Mesenchymal stem cell (in vitro differentiated cells and primary cell): ENCODE measurements at regions not wholly inside any gene's neighbourhood (a gene's known extent, or its start where the extent isn't known, plus 50 kb on each side); places are given as distances from the start of the nearest gene placed in this dataset.

Experiments used
- DNase-seq: peaks from one replicate; pipeline ENCODE4 v3.0.0-alpha.2; 2013
- H2AFZ ChIP-seq: one replicate; pipeline ENCODE4 v1.6.1; 2013; ENCODE audit warnings: low read depth, mild to moderate bottlenecking, control low read depth, inconsistent platforms, low read length, moderate library complexity
- H2AK5ac ChIP-seq: 2 replicates; pipeline ENCODE4 v1.6.1; 2013; ENCODE audit warnings: low read length, moderate library complexity, mild to moderate bottlenecking, inconsistent platforms; ENCODE audit not compliant: severe bottlenecking
- H2BK120ac ChIP-seq: one replicate; pipeline ENCODE4 v1.6.1; 2013; ENCODE audit warnings: low read depth, mild to moderate bottlenecking, inconsistent platforms, low read length, moderate library complexity
- H2BK12ac ChIP-seq, 2 experiments: one replicate each; pipeline ENCODE4 v1.6.1; 2013; ENCODE audit warnings: inconsistent platforms in 2 of 2, low read length in 2 of 2, mild to moderate bottlenecking in 2 of 2, moderate library complexity in 2 of 2, control low read depth in 1 of 2
- H2BK15ac ChIP-seq: one replicate; pipeline ENCODE4 v1.6.1; 2013; ENCODE audit warnings: mild to moderate bottlenecking, low read depth, inconsistent platforms; ENCODE audit not compliant: poor library complexity, severe bottlenecking
- H2BK5ac ChIP-seq: 2 replicates; pipeline ENCODE4 v1.6.1; 2013; ENCODE audit warnings: low read depth, mild to moderate bottlenecking, low read length, control low read depth, inconsistent platforms; ENCODE audit not compliant: poor library complexity, severe bottlenecking
- H3K14ac ChIP-seq, 2 experiments: one replicate each; pipeline ENCODE4 v1.6.1; 2013; ENCODE audit warnings: inconsistent platforms in 2 of 2, low read length in 2 of 2, control low read depth in 1 of 2, mild to moderate bottlenecking in 1 of 2, moderate library complexity in 1 of 2
- H3K18ac ChIP-seq, 2 experiments: one replicate each; pipeline ENCODE4 v1.6.1; 2013; ENCODE audit warnings: inconsistent platforms in 2 of 2, low read length in 2 of 2, control low read depth in 1 of 2, low read depth in 1 of 2, mild to moderate bottlenecking in 1 of 2
- H3K23ac ChIP-seq, 2 experiments: one replicate each; pipeline ENCODE4 v1.6.1; 2013; ENCODE audit warnings: inconsistent platforms in 2 of 2, low read length in 2 of 2, mild to moderate bottlenecking in 2 of 2, moderate library complexity in 2 of 2, control low read depth in 1 of 2
- H3K27ac ChIP-seq: 2 replicates; pipeline ENCODE4 v1.5.1; 2013; ENCODE audit warnings: mild to moderate bottlenecking, moderate library complexity, low read length, control low read depth, inconsistent platforms; ENCODE audit not compliant: poor library complexity, severe bottlenecking
- H3K27me3 ChIP-seq, 2 experiments: 2 replicates each; pipeline versions ENCODE4 v1.6.1 to v1.7.0; 2013; ENCODE audit warnings: low read length in 2 of 2, mild to moderate bottlenecking in 2 of 2, moderate library complexity in 2 of 2, control low read depth in 1 of 2, inconsistent platforms in 1 of 2; ENCODE audit not compliant: control insufficient read depth in 1 of 2, insufficient read depth in 1 of 2
- H3K36me3 ChIP-seq, 2 experiments: 2 replicates each; pipeline versions ENCODE4 v1.6.1 to v1.7.0; 2013; ENCODE audit warnings: low read length in 2 of 2, control low read depth in 1 of 2, inconsistent platforms in 1 of 2, low read depth in 1 of 2, mild to moderate bottlenecking in 1 of 2; ENCODE audit not compliant: insufficient read depth in 2 of 2, control insufficient read depth in 1 of 2
- H3K4ac ChIP-seq, 2 experiments: one replicate each; pipeline ENCODE4 v1.6.1; 2013; ENCODE audit warnings: inconsistent platforms in 2 of 2, low read length in 2 of 2, mild to moderate bottlenecking in 2 of 2, moderate library complexity in 2 of 2, control low read depth in 1 of 2, low read depth in 1 of 2
- H3K4me1 ChIP-seq: 2 replicates; pipeline ENCODE4 v1.6.1; 2013; ENCODE audit warnings: low read depth, low read length, control low read depth; ENCODE audit not compliant: control insufficient read depth, insufficient read depth
- H3K4me2 ChIP-seq: 2 replicates; pipeline ENCODE4 v1.6.1; 2013; ENCODE audit warnings: low read length, mild to moderate bottlenecking, inconsistent platforms; ENCODE audit not compliant: poor library complexity, severe bottlenecking
- H3K4me3 ChIP-seq, 2 experiments: 2 replicates each; pipeline versions ENCODE4 v1.5.1 to v1.7.0; 2013; ENCODE audit warnings: low read length in 2 of 2, mild to moderate bottlenecking in 2 of 2, control low read depth in 1 of 2, low read depth in 1 of 2; ENCODE audit not compliant: insufficient read depth in 1 of 2
- H3K79me1 ChIP-seq: replicated peaks from 2 replicates; pipeline ENCODE4 v1.6.1; 2013; ENCODE audit warnings: mild to moderate bottlenecking, control low read depth, low read length, inconsistent platforms; ENCODE audit not compliant: poor library complexity, severe bottlenecking
- H3K9ac ChIP-seq: 2 replicates; pipeline ENCODE4 v1.7.0; 2013; ENCODE audit warnings: mild to moderate bottlenecking, low read length, moderate library complexity
- H3K9me3 ChIP-seq: 2 replicates; pipeline ENCODE4 v1.7.0; 2013; ENCODE audit warnings: mild to moderate bottlenecking, low read length; ENCODE audit not compliant: control insufficient read depth
- H4K8ac ChIP-seq: one replicate; pipeline ENCODE4 v1.6.1; 2013; ENCODE audit warnings: inconsistent platforms, mild to moderate bottlenecking, low read length, moderate library complexity
- H4K91ac ChIP-seq: one replicate; pipeline ENCODE4 v1.6.1; 2013; ENCODE audit warnings: mild to moderate bottlenecking, low read length, inconsistent platforms
- WGBS: methylation state at CpG from one replicate; pipeline ENCODE4 v1.1.7; 2013; ENCODE audit warnings: mixed read lengths; 5-methylcytosine and 5-hydroxymethylcytosine counted together

DNA sequence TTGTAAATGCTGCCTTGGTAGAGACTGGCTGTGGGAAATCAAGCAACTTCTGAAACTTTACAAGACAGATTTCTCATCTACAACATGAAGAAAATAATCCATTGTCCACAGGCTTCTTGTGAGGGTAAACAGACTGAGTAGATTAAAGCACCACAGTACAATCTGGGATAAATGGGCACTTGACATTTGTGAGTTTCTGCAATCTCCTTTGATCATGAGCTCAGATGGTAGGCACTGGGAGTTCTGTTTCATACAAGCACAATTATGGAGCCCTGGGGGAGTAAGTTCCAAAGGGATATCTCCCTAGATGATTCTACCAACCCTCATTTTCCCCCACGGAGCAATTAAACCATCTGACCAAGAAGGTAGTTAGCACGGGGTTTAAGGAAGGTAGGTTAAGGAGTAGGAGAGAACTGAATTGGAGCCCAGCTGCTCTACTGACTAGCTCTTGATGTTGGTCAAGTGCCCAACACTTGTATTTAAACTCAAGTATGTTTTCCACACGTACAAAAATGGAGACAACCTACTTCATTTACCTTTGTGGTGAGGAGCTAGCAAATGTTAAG, 479.5 kb upstream of the TNC start:
- 100% methylated on average over 1 of the region's 3 CpGs for WGBS
- H2BK5ac ChIP-seq = peak overlapping the region; percentile 14
- H4K8ac ChIP-seq = no peak overlapping the region
- peak overlapping the region; percentile 99 for H3K27ac ChIP-seq
- peak overlapping the region; percentile 98 for H3K9ac ChIP-seq
- peak overlapping the region; percentile 55 to 60 for H3K18ac ChIP-seq
- H3K79me1 ChIP-seq = peaks cover 3% of the 10 kb centered on the region
- no peak overlapping the region for H3K14ac ChIP-seq
- H2BK12ac ChIP-seq = peak overlapping the region; percentile 32 to 75
- peak overlapping the region; percentile 46 to 49 for H3K4ac ChIP-seq
- H3K4me2 ChIP-seq = no peak overlapping the region
- H2BK15ac ChIP-seq = no peak overlapping the region
- H2AFZ ChIP-seq = no peak overlapping the region
- peak overlapping the region; percentile 15 for H2BK120ac ChIP-seq
- H3K23ac ChIP-seq = no peak overlapping the region
- peaks cover 0 to 5% of the 10 kb centered on the region in 2 experiments for H3K36me3 ChIP-seq
- no peaks in the 10 kb centered on the region for H3K9me3 ChIP-seq
- peak overlapping the region in 1 of 2 experiments; percentile 79 for H3K4me3 ChIP-seq
- peak overlapping the region; percentile 11 for H4K91ac ChIP-seq
- H2AK5ac ChIP-seq = peak overlapping the region; percentile 74
- H3K4me1 ChIP-seq = peaks cover 6% of the 10 kb centered on the region
- DNase-seq = no peak
- no peaks in the 10 kb centered on the region for H3K27me3 ChIP-seq

DNA sequence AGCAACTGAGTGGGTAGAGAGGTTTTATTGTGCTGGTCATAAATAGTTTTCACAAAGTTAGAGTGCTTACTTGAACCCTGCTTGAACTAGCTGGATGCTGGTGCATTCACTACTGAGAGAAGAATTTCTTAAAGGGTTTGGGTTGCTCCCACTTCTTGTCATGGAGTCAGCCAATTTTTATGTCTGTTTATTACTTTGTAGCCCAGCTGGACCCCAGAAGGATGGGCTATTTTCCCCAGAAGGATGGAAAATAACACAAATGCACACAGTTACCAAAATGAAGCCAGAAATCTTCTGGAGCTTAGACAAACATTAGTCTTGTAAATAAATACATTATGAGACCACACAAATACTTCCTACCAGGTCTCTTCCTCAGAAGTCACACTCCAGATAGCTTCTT, 480.8 kb upstream of the TNC start:
- peak overlapping the region in 1 of 2 experiments; percentile 29 for H3K18ac ChIP-seq
- no peak overlapping the region for H2AFZ ChIP-seq
- H3K36me3 ChIP-seq = peaks cover 3 to 18% of the 10 kb centered on the region in 2 experiments
- peak overlapping the region in 1 of 2 experiments; percentile 79 for H3K4me3 ChIP-seq
- no peak overlapping the region for H3K4me2 ChIP-seq
- H3K4me1 ChIP-seq = peaks cover 6% of the 10 kb centered on the region
- H3K9ac ChIP-seq = peak overlapping the region; percentile 98
- H3K79me1 ChIP-seq = peaks cover 3% of the 10 kb centered on the region
- no peak overlapping the region for H3K4ac ChIP-seq
- no peaks in the 10 kb centered on the region for H3K9me3 ChIP-seq
- no peak for DNase-seq
- peak overlapping the region; percentile 60 for H2AK5ac ChIP-seq
- H3K27me3 ChIP-seq = no peaks in the 10 kb centered on the region
- peak overlapping the region in 1 of 2 experiments; percentile 81 for H2BK12ac ChIP-seq
- no peak overlapping the region for H2BK5ac ChIP-seq
- H3K27ac ChIP-seq = no peak overlapping the region
- H2BK120ac ChIP-seq = no peak overlapping the region
- H3K14ac ChIP-seq = no peak overlapping the region
- no peak overlapping the region for H4K91ac ChIP-seq
- H4K8ac ChIP-seq = no peak overlapping the region
- H2BK15ac ChIP-seq = no peak overlapping the region
- H3K23ac ChIP-seq = no peak overlapping the region

DNA sequence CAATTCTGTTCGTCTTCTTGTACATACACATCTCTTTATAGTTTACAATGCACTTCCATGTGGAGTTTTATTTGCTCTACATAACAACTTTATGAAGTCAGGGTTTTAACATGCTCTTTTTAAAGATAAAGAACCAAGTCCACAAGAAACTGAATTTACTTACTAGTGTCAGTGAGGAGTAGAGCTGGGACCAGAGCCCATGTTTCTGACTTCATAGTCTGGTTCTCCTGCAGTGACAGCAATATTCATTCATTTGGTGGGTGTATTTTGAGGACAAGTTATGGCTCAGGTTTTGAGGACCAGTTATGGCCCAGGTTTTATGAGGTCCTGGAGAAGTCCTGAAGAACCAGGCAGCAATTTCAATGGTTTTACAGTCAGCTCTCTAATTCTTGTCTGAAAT, 481.9 kb upstream of the TNC start:
- peaks cover 3 to 27% of the 10 kb centered on the region in 2 experiments for H3K36me3 ChIP-seq
- no peak overlapping the region for H2BK15ac ChIP-seq
- no peak overlapping the region for H3K27ac ChIP-seq
- H4K91ac ChIP-seq = no peak overlapping the region
- H3K27me3 ChIP-seq = no peaks in the 10 kb centered on the region
- no peak overlapping the region for H2BK120ac ChIP-seq
- H3K4ac ChIP-seq = no peak overlapping the region
- H3K9me3 ChIP-seq = no peaks in the 10 kb centered on the region
- H2AFZ ChIP-seq = no peak overlapping the region
- H2AK5ac ChIP-seq = peak overlapping the region; percentile 64
- no peak overlapping the region for H3K4me2 ChIP-seq
- no peak overlapping the region for H3K23ac ChIP-seq
- H3K79me1 ChIP-seq = peaks cover 3% of the 10 kb centered on the region
- no CpG with 5 or more reads among the region's 1 CpG for whole genome bisulfite sequencing
- H3K14ac ChIP-seq = no peak overlapping the region
- no peak overlapping the region for H3K4me3 ChIP-seq
- no peak overlapping the region for H2BK5ac ChIP-seq
- no peak overlapping the region for H3K18ac ChIP-seq
- peak overlapping the region in 1 of 2 experiments; percentile 38 for H2BK12ac ChIP-seq
- H3K9ac ChIP-seq = peak overlapping the region; percentile 5
- peaks cover 6% of the 10 kb centered on the region for H3K4me1 ChIP-seq
- H4K8ac ChIP-seq = no peak overlapping the region
- no peak for DNase-seq

DNA sequence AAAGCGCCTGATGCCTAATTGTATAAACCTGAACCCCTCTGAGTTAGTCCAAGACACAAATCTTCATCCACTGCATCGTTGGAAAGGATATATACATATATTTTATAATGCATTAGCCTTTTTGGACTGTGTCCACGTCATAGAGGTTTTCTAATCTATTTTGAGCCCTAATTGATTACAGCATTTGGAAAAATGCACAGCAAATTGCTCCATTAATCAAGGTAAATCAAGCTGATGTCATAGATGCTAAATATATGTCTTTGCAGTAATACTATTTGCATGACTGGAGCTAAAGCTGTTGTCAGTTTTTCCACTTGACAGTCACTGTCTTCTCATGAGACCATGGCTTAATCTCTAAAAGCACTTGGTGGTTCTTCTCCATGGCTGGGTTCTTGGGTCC, 483.5 kb upstream of the TNC start:
- H3K27ac ChIP-seq = no peak overlapping the region
- DNase-seq = peak; percentile 35
- H3K4me1 ChIP-seq = peaks cover 3% of the 10 kb centered on the region
- peak overlapping the region in 1 of 2 experiments; percentile 63 for H2BK12ac ChIP-seq
- H2BK5ac ChIP-seq = no peak overlapping the region
- no peak overlapping the region for H3K4me3 ChIP-seq
- H3K18ac ChIP-seq = peak overlapping the region in 1 of 2 experiments; percentile 67
- no peak overlapping the region for H3K4me2 ChIP-seq
- no peak overlapping the region for H2AFZ ChIP-seq
- H3K14ac ChIP-seq = no peak overlapping the region
- H3K27me3 ChIP-seq = no peaks in the 10 kb centered on the region
- no peak overlapping the region for H2BK120ac ChIP-seq
- H3K23ac ChIP-seq = no peak overlapping the region
- H4K91ac ChIP-seq = no peak overlapping the region
- WGBS = 80% methylated on average over 1 of the region's 3 CpGs
- H2BK15ac ChIP-seq = no peak overlapping the region
- H3K9me3 ChIP-seq = no peaks in the 10 kb centered on the region
- H3K4ac ChIP-seq = no peak overlapping the region
- no peak overlapping the region for H2AK5ac ChIP-seq
- H3K36me3 ChIP-seq = peaks cover 3 to 29% of the 10 kb centered on the region in 2 experiments
- peaks cover 3% of the 10 kb centered on the region for H3K79me1 ChIP-seq
- no peak overlapping the region for H3K9ac ChIP-seq
- no peak overlapping the region for H4K8ac ChIP-seq
